ENCODE measurements at regions not wholly inside any gene's neighbourhood (a gene's known extent, or its start where the extent isn't known, plus 50 kb on each side); places are given as distances from the start of the nearest gene placed in this dataset.

GRCh38 chr14:106203438-106203837 is 677.1 kb downstream of the TMEM121 start:
- no peak for TF ChIP-seq CTCF (IDR thresholded peaks at IDR 0.05)
- TF ChIP-seq POLR2AphosphoS5 (IDR thresholded peaks at IDR 0.05; ENCODE audit: insufficient read depth in 1 of 2, low read depth in 1 of 2): no peak
